ENCODE measurements at regions not wholly inside any gene's neighbourhood (a gene's known extent, or its start where the extent isn't known, plus 50 kb on each side); places are given as distances from the start of the nearest gene placed in this dataset.
"Not testable (repeated sequence)": the region's sequence is repeated elsewhere in the genome, so short reads cannot be mapped to it uniquely, and the experiment has no call there.

- not testable (repeated sequence) for TF ChIP-seq CTCF (conservative IDR thresholded peaks at IDR 0.05; ENCODE audit: low read depth, low read length); ELK1 (IDR thresholded peaks at IDR 0.05; ENCODE audit: borderline replicate concordance, low read depth, low read length); POLR2A (IDR thresholded peaks at IDR 0.05; ENCODE audit: low read depth, low read length); USF2 (IDR thresholded peaks at IDR 0.05; ENCODE audit: low read depth, low read length); RAD21 (IDR thresholded peaks at IDR 0.05; ENCODE audit: low read length); SMC3 (IDR thresholded peaks at IDR 0.05; ENCODE audit: low read depth, low read length); CEBPB (IDR thresholded peaks at IDR 0.05; ENCODE audit: low read depth, low read length); RCOR1 (IDR thresholded peaks at IDR 0.05; ENCODE audit: insufficient replicate concordance, low read length); FOS (IDR thresholded peaks at IDR 0.05; ENCODE audit: low read depth, low read length); MAZ (IDR thresholded peaks at IDR 0.05; ENCODE audit: borderline replicate concordance, low read depth, low read length); MAFK (IDR thresholded peaks at IDR 0.05; ENCODE audit: low read depth, low read length); BHLHE40 (IDR thresholded peaks at IDR 0.05; ENCODE audit: low read depth, low read length); RFX5 (IDR thresholded peaks at IDR 0.05; ENCODE audit: low read depth, low read length)
Measured at GRCh38 chr16:15205939-15206338, 111.9 kb upstream of the RRN3 start.

All from IMR-90 (cell line).